NT2/D1 (cell line): ENCODE measurements at regions not wholly inside any gene's neighbourhood (a gene's known extent, or its start where the extent isn't known, plus 50 kb on each side); places are given as distances from the start of the nearest gene placed in this dataset.

Experiments
- DNase-seq: peaks from one replicate; pipeline ENCODE4 v3.0.0-alpha.2; 2011; ENCODE audit warnings: low read depth, low spot score
- H3K27me3 ChIP-seq: 2 replicates; pipeline ENCODE4 v1.6.0; 2011; ENCODE audit warnings: mild to moderate bottlenecking; ENCODE audit not compliant: insufficient read length, insufficient read depth
- H3K36me3 ChIP-seq: 2 replicates; pipeline ENCODE4 v1.6.1; 2011; ENCODE audit warnings: mild to moderate bottlenecking, low read length, mixed read lengths; ENCODE audit not compliant: insufficient read depth, insufficient read length
- H3K4me1 ChIP-seq: 2 replicates; pipeline ENCODE4 v1.5.1; 2011; ENCODE audit not compliant: insufficient read depth, insufficient read length
- H3K4me3 ChIP-seq: 2 replicates; pipeline ENCODE4 v1.5.1; 2011; ENCODE audit warnings: low read depth; ENCODE audit not compliant: insufficient read length
- H3K9ac ChIP-seq: 2 replicates; pipeline ENCODE4 v1.6.0; 2011; ENCODE audit warnings: low read depth; ENCODE audit not compliant: insufficient read length
- H3K9me3 ChIP-seq: 2 replicates; pipeline ENCODE4 v1.5.1; 2011; ENCODE audit warnings: mild to moderate bottlenecking, low read length; ENCODE audit not compliant: insufficient read depth
- SUZ12 ChIP-seq: IDR thresholded peaks from 2 replicates; pipeline ENCODE4 v1.6.1; 2011; ENCODE audit not compliant: insufficient read length, insufficient read depth; ENCODE audit errors: extremely low read depth
- YY1 ChIP-seq: IDR thresholded peaks from 2 replicates; pipeline ENCODE4 v1.6.1; 2011; ENCODE audit not compliant: insufficient read length, insufficient read depth
- ZNF274 ChIP-seq: IDR thresholded peaks from 2 replicates; pipeline ENCODE4 v1.6.1; 2011; ENCODE audit warnings: mild to moderate bottlenecking, low read depth, low read length

- H3K27me3 ChIP-seq: no peaks in the 10 kb centered on the region
- no peaks in the 10 kb centered on the region for H3K4me1 ChIP-seq
- no peak for DNase-seq
- H3K4me3 ChIP-seq: no peak overlapping the region
- no peaks in the 10 kb centered on the region for H3K9me3 ChIP-seq
- H3K9ac ChIP-seq: no peak overlapping the region
- TF ChIP-seq SUZ12 (no peak), YY1 (no peak)
- no peaks in the 10 kb centered on the region for H3K36me3 ChIP-seq
These were observed 313.0 kb downstream of the GBA3 start for GRCh38 chr4:23005691-23006090.

DNA sequence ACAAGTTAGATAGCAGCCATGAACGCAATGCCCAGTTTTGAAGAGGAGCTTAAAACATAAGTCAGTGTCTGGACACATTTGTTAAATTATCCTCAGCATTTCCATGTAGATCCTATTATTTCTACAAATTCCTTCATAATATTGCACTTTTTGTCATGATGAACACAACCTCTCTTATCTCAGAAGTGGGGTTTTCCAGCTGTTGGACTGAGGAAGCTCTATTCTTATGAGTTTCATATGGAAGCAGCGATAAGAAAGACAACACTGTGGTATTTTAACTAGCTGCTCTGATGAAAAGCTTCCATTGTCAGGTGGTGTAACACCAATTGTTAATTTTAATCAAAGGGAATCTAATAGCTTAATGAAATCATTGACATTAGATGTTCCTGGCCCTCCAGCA is 308.7 kb downstream of the GBA3 start:
- Histone ChIP-seq H3K4me1 (no peaks in the 10 kb centered on the region), H3K9ac (no peak overlapping the region), H3K4me3 (no peak overlapping the region), H3K36me3 (no peaks in the 10 kb centered on the region), H3K9me3 (no peaks in the 10 kb centered on the region), H3K27me3 (no peaks in the 10 kb centered on the region)
- TF ChIP-seq YY1: no peak
- TF ChIP-seq ZNF274: no peak
- no peak for DNase-seq

DNA sequence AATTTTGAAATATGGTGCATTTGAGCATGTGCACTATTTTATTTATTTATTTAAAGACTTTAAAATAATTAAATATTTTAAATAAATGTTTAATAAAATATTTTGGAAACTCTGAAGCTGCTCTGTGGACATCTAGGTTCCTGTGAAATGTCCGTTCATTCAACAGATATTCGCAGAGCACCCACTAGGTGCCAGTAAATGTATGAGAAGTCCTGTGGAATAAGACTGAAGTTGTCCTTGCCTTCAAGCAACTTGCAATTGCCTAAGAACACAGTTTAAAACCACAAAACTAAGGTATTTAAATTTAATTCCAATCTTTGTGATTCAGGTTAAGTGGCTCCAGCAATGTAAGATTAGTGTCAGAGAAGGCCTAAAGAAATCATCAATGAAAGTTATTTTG is 306.7 kb downstream of the GBA3 start:
- Histone ChIP-seq H3K36me3 (no peaks in the 10 kb centered on the region), H3K9ac (no peak overlapping the region), H3K4me3 (no peak overlapping the region), H3K9me3 (no peaks in the 10 kb centered on the region), H3K27me3 (no peaks in the 10 kb centered on the region), H3K4me1 (no peaks in the 10 kb centered on the region)
- TF ChIP-seq ZNF274: no peak
- no peak for TF ChIP-seq SUZ12
- TF ChIP-seq YY1: no peak
- no peak for DNase-seq

DNA sequence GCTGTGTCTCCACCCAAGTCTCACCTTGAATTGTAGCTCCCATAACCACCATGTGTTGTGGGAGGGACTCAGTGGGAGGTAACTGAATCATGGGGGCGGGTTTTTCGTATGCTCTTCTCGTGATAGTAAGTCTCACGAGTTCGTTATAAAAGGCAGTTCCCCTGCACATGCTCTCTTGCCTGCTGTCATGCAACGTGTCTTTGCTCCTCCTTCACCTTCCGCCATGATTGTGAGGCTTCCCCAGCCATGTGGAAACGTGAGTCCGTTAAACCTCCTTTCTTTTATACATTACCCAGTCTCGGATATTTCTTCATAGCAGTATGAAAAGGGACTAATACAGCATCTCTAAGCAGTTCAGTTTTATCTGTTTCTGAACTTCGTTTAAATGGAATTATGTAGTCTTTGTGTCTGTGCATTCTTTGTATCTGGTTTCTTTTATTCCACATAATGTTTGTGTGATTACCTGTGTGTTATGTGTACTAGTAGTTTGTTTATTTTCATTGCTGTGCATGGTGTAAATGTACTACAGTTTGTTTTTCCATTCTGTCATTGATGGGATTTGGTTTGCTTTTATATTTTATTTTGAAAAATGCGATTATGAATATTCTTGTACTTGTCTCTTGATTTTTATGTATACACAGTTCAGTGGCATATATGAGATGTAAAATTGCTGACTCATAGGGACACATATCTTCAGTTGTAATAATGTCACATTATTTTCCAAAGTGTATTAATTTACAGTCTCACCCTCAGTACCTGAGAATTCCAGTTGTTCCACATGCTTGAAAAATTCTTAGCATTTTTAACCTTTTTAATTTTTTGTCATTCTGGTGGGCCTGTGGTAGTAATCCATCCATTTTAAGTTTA is 304.9 kb downstream of the GBA3 start:
- no peak for TF ChIP-seq SUZ12
- TF ChIP-seq YY1: no peak
- no peak for TF ChIP-seq ZNF274
- DNase-seq: no peak
- Histone ChIP-seq H3K4me1 (no peaks in the 10 kb centered on the region), H3K4me3 (no peak overlapping the region), H3K9ac (no peak overlapping the region), H3K27me3 (no peaks in the 10 kb centered on the region), H3K9me3 (no peaks in the 10 kb centered on the region), H3K36me3 (no peaks in the 10 kb centered on the region)

- Histone ChIP-seq H3K4me1 (no peaks in the 10 kb centered on the region), H3K4me3 (no peak overlapping the region)
- no peak for TF ChIP-seq ZNF274
- no peak for TF ChIP-seq SUZ12
- TF ChIP-seq YY1: no peak
These were observed 298.8 kb downstream of the GBA3 start for GRCh38 chr4:22991576-22991975.

GRCh38 chr4:22988526-22988925 is 295.8 kb downstream of the GBA3 start:
- no peak overlapping the region for H3K4me3 ChIP-seq
- H3K9ac ChIP-seq: no peak overlapping the region
- no peak for DNase-seq
- no peaks in the 10 kb centered on the region for H3K36me3 ChIP-seq
- peaks cover 7% of the 10 kb centered on the region; the same call in 1 of the 2 replicates for H3K9me3 ChIP-seq
- H3K27me3 ChIP-seq: no peaks in the 10 kb centered on the region
- no peaks in the 10 kb centered on the region for H3K4me1 ChIP-seq
- no peak for TF ChIP-seq SUZ12

More at GRCh38 chr4:22991576-22991975, 298.8 kb downstream of the GBA3 start:
- Histone ChIP-seq H3K9me3 (no peaks in the 10 kb centered on the region), H3K9ac (no peak overlapping the region), H3K27me3 (no peaks in the 10 kb centered on the region), H3K36me3 (no peaks in the 10 kb centered on the region)
- no peak for DNase-seq

GRCh38 chr4:22987870-22988269 is 295.1 kb downstream of the GBA3 start:
- Histone ChIP-seq H3K27me3 (no peaks in the 10 kb centered on the region), H3K4me1 (no peaks in the 10 kb centered on the region), H3K36me3 (no peaks in the 10 kb centered on the region), H3K4me3 (no peak overlapping the region), H3K9ac (no peak overlapping the region), H3K9me3 (peaks cover 7% of the 10 kb centered on the region; the same call in 1 of the 2 replicates)
- TF ChIP-seq YY1: no peak
- no peak for TF ChIP-seq SUZ12
- TF ChIP-seq ZNF274: no peak
- DNase-seq: no peak

DNA sequence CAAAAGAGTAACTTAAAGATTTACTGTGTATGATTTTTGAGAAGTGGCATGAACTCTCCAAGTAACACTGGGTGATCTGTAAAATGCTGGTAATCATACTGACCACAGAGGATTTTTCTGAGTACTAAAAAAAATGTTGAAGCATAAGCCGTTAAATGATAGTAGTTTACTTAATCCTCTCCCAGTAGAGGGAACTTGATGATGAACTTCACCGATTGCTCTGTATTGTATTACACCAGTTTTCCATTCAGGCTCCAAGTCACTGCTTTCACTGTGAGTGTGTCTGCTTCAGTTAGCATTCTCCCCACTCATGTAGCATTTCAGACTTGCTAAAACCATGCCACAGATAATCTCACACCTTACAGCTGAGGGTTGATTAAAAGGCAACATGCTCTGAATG is 294.1 kb downstream of the GBA3 start:
- no peaks in the 10 kb centered on the region for H3K27me3 ChIP-seq
- no peaks in the 10 kb centered on the region for H3K36me3 ChIP-seq
- DNase-seq: no peak
- no peak overlapping the region for H3K9ac ChIP-seq
- H3K4me3 ChIP-seq: no peak overlapping the region
- TF ChIP-seq SUZ12 (no peak), ZNF274 (no peak), YY1 (no peak)
- H3K9me3 ChIP-seq: peaks cover 7% of the 10 kb centered on the region; the same call in 1 of the 2 replicates
- H3K4me1 ChIP-seq: no peaks in the 10 kb centered on the region
